22Rv1 (cell line): ENCODE measurements at regions not wholly inside any gene's neighbourhood (a gene's known extent, or its start where the extent isn't known, plus 50 kb on each side); places are given as distances from the start of the nearest gene placed in this dataset.

Experiments used
- ZFX ChIP-seq: fragments of 450-650 bp; IDR thresholded peaks from 2 replicates; pipeline ENCODE4 v1.6.1; 2017; ENCODE audit warnings: antibody characterized with exemption, borderline replicate concordance
- TF ChIP-seq, protein P1 (sequence below): fragments of 450-650 bp; IDR thresholded peaks from 2 replicates; pipeline ENCODE4 v1.5.1; 2017; ENCODE audit warnings: mild to moderate bottlenecking

DNA sequence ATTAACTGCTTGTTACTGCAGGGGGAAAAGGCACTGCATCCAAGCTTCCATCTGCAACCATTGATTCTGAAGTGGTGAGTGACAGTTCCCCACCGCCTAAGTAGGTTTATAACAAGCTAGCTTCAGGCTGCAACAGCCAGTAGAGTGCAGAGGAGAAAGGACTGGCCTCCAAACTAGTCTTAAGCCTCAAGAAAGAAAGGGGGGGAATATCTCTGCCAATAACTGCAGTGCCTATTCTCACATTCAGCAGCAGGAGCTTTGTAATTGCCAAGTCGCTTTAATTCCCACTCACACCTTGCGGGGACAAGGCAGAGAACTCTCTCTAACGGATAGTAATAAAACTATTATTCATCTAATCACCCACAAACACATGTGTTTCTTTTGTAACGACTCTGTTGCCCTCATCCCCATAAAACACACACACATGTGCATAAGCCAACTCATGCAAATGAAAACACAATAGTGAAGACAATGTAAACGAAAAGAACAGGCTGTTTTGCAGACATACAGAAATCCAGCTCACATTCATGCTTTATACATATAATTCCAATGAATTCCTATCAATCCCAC, 1963.3 kb upstream of the PIK3C3 start:
- TF ChIP-seq, protein P1, sequence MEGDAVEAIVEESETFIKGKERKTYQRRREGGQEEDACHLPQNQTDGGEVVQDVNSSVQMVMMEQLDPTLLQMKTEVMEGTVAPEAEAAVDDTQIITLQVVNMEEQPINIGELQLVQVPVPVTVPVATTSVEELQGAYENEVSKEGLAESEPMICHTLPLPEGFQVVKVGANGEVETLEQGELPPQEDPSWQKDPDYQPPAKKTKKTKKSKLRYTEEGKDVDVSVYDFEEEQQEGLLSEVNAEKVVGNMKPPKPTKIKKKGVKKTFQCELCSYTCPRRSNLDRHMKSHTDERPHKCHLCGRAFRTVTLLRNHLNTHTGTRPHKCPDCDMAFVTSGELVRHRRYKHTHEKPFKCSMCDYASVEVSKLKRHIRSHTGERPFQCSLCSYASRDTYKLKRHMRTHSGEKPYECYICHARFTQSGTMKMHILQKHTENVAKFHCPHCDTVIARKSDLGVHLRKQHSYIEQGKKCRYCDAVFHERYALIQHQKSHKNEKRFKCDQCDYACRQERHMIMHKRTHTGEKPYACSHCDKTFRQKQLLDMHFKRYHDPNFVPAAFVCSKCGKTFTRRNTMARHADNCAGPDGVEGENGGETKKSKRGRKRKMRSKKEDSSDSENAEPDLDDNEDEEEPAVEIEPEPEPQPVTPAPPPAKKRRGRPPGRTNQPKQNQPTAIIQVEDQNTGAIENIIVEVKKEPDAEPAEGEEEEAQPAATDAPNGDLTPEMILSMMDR, result no peak
- no peak for TF ChIP-seq ZFX
